ENCODE measurements at regions not wholly inside any gene's neighbourhood (a gene's known extent, or its start where the extent isn't known, plus 50 kb on each side); places are given as distances from the start of the nearest gene placed in this dataset.

GRCh38 chrX:102841706-102842003 is 95.4 kb upstream of the RAB40AL start:
- TF ChIP-seq CTCF (IDR thresholded peaks at IDR 0.05): no peak
- no peak for TF ChIP-seq EP300 (IDR thresholded peaks at IDR 0.05)
- no peak for TF ChIP-seq POLR2AphosphoS5 (IDR thresholded peaks at IDR 0.05)
